HT-29 (cell line): ENCODE measurements at regions not wholly inside any gene's neighbourhood (a gene's known extent, or its start where the extent isn't known, plus 50 kb on each side); places are given as distances from the start of the nearest gene placed in this dataset.
"Not testable (repeated sequence)": the region's sequence is repeated elsewhere in the genome, so short reads cannot be mapped to it uniquely, and the experiment has no call there.

Experiments used
- DNase-seq: peaks from one replicate; pipeline ENCODE4 v3.0.0-alpha.2; 2015; ENCODE audit warnings: low spot score

- DNase-seq, result peak; percentile 23
These were observed 911.4 kb upstream of the ZEB2 start for GRCh38 chr2:145431181-145431951.

- DNase-seq, result no peak
These were observed 903.9 kb upstream of the ZEB2 start for GRCh38 chr2:145423809-145424208.

GRCh38 chr2:145422576-145422975 is 902.7 kb upstream of the ZEB2 start:
- no peak for DNase-seq

DNA sequence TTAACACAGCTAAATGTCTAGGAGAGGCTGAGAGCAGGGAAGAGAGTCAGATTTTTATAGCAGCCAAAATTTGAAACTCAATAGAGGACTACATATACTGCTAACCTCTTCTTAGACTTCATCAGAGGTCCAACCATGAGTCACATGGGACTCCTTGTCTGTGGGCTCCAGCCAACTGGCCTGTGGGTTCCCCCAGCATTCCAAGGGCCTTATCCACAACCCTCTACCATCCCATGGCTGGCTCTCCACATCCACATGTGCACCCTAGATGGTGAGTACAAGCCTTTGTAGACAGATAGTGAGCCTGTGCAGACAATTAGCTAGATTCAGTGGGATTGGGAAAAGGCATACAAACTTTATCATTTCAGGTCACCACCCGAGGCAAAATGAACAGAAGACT is 901.9 kb upstream of the ZEB2 start:
- DNase-seq, result no peak

- no peak for DNase-seq
These were observed 896.7 kb upstream of the ZEB2 start for GRCh38 chr2:145416640-145417039.

DNA sequence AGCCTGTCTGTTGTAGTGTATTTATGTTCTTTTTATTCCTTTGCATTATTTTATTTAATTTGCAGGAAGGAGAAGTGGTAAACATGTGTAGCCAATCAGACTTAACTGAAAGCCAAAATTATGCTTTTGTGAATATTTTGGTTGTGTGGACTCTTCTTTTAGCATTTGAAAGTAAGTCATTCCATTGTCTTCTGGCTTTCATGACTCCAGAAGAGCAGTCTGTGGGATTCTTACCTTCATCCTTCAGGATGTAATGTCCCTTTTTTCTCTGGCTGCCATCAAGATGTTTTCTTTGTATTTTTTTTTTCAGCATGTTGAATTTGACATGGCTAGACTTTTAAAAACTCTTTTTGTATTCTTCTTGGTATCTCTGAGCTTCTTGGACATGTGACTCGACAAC is 895.2 kb upstream of the ZEB2 start:
- DNase-seq, result no peak

GRCh38 chr2:145413261-145414030 is 893.5 kb upstream of the ZEB2 start:
- no peak for DNase-seq

DNA sequence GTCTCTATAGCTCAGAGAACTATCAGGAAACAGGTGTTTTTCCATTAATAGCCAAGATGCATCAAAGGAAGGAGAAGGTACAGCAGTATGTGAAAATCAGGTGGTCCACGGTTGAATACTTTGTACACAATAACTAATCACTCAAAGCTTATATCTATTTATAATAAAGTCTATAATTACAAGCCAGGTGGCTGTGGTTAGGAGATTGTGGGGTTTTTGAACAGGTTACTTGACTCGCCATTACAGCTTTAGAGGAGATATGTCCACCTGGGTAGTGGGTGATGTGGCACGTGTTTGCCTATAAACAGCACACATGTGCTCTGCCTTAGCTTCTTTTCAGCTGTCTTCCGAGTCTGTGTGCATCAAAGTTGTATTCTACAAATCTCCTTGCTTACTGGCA is 892.2 kb upstream of the ZEB2 start:
- DNase-seq, result no peak

DNA sequence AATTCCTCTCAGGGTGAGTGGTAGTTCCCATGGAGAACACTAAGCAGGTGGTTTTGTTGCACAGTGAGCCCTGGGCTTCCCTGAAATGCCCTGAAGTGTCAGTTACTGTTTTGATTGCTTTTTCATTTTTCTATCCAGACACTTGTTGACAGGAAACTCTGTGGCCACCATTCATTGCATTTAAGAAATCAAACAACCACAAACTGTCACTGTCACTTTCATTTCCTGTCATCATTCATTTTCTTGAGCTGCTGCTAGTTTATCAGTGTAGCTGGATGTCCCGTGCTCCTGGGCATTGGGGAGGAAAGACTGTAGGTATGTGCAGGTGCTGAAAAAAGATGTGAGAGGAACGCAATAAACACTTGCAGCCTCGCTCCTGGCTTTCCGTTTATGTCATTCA is 891.6 kb upstream of the ZEB2 start:
- DNase-seq, result no peak

DNA sequence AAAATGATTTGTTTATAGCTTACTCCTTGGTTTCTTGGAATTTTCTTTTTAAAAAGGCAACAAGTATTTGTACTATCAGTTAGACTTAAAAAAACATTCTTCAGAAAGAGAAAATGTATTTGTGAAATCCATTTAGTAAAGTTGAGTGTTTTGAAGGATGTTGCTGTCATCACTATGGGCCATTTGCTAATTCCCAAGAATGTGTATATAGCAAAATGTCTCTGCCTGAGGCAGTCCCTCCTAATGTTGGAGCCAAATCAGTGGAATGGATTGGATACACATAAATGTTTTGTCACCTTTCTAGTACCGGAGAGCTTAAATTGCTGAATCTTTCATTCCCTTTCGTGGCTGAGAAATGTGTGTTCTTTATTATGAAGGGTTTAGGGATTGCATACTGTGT is 890.2 kb upstream of the ZEB2 start:
- DNase-seq, result no peak

- no peak for DNase-seq
These were observed 889.1 kb upstream of the ZEB2 start for GRCh38 chr2:145408980-145409379.

DNA sequence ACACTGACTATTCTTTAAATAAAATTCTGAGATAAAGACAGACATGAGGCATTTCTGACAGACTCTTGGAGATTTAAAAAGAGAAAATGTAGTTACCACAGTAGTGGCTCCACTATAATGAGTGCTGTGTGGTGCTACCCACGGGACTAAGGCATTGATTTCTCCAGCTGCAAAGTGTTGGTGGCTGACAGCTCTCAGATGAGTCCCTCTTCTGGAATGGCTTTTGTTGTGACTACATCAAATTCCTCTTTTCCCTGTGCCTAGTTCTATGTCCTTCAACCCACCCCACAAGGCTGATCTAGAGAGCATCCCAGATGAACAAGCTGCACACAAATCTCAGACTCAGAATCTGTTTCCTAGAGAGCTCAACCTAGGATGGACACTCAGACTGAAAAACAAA is 884.8 kb upstream of the ZEB2 start:
- no peak for DNase-seq

DNA sequence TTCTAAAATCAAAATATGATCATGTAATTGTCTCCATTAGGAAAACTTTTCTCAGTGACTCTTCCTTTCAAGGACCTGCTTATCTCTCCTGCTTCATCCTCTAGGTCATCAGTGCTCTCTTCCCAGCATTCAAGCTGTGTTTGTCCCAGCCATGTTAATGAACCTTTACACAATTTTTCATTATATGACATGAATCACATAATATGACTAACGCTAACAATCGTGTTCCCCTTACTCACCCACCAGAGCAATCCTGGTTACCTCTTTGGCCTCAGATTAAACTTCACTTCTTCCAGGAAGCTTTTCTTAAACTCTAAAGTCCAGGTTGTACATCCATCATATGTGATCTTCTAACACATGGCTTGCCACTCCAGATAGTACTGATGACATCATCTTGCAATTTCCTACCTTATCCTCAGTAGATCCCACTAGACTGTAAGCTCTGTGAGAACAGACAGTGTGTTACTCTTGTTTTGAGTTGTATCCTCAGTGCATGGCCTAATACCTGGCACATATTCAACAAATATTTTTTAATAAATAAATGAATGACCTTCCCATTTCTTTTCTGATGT is 882.9 kb upstream of the ZEB2 start:
- no peak for DNase-seq

GRCh38 chr2:145399131-145399530 is 879.2 kb upstream of the ZEB2 start:
- DNase-seq, result no peak

- no peak for DNase-seq
These were observed 874.3 kb upstream of the ZEB2 start for GRCh38 chr2:145394181-145394580.

- DNase-seq, result no peak
These were observed 867.1 kb upstream of the ZEB2 start for GRCh38 chr2:145386973-145387372.

DNA sequence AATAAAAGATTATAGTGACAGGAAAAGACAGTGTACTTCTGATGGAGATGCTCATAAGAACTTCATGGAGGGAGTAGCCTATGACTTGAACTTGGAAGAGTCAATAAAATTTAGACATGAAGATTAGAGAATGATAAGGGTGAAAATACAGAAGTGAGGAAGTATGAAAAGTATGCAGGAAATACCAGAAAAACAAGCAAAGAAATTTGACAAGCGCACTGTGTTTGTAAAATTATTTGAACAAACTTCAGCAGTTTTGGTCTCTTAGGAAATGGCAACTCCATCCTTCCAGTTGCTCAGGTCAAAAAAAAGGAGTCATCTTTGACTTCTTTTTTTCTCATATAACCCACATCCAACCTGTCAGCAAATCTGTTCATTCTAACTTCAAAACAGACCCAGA is 864.0 kb upstream of the ZEB2 start:
- no peak for DNase-seq

DNA sequence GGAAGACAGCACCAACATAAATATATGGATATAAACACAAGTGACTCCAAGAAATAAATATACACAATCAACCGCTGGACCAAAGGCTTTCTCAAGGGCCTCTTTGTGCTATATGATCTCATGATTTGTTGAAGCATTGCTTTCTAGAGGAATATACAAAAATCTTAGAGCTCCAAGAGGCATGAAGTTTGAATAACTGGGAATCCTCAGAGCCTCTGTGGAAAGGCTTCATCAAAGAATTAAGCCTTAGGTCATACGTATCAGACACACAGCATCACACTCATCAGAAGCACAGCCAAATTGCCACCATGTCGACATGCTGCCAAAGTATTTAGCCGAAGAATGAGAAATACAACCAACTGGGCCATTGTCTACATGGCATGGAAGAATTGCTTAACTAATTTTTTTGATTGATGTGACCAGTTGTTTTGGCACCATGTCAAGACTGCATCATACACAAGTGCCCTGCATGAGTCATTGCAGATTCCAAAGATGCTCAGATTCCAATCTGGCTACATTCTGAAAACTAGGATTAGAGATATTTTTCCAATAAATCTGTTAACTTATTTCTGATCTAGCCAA is 860.6 kb upstream of the ZEB2 start:
- peak; percentile 9 for DNase-seq

GRCh38 chr2:145379934-145380333 is 860.0 kb upstream of the ZEB2 start:
- no peak for DNase-seq

- no peak for DNase-seq
These were observed 854.2 kb upstream of the ZEB2 start for GRCh38 chr2:145374165-145374564.

- DNase-seq, result not testable (repeated sequence)
These were observed 847.4 kb upstream of the ZEB2 start for GRCh38 chr2:145367334-145367733.

- DNase-seq, result no peak
These were observed 846.4 kb upstream of the ZEB2 start for GRCh38 chr2:145366341-145366740.
